Caco-2 (cell line): ENCODE measurements at regions not wholly inside any gene's neighbourhood (a gene's known extent, or its start where the extent isn't known, plus 50 kb on each side); places are given as distances from the start of the nearest gene placed in this dataset.

Experiments used
- BruUV-seq: library from RNA; stranded (reverse); fragments of 400-500 nt; replicated peaks from 2 replicates; lab custom pipeline; 2021; lab: Mats Ljungman, UMichigan
- CTCF ChIA-PET: fragments of 300-600 bp; sonication (Branson Sonifier 250); formaldehyde crosslinking; loops from one replicate; lab custom pipeline; 2022; ENCODE audit warnings: antibody characterized with exemption; lab: Charles Lee
- POLR2A ChIA-PET: fragments of 300-600 bp; sonication (Branson Sonifier 250); formaldehyde crosslinking; loops from one replicate; lab custom pipeline; 2022; ENCODE audit warnings: antibody characterized with exemption; lab: Charles Lee
- DNase-seq, 2 experiments: peaks; one replicate each; pipeline versions ENCODE4 v3.0.0 to v3.0.0-alpha.2; 2020 to 2022
- H3K27me3 ChIP-seq: replicated peaks from 2 replicates; pipeline ENCODE4 v1.6.0; 2011; ENCODE audit warnings: low read length; ENCODE audit not compliant: control insufficient read depth, insufficient read depth
- H3K36me3 ChIP-seq: 2 replicates; pipeline ENCODE4 v1.5.1; 2011; ENCODE audit warnings: low read length; ENCODE audit not compliant: control insufficient read depth, insufficient read depth
- H3K4me1 ChIP-seq: fragments of 250-450 bp; sonication (Bioruptor Pico); 2 replicates; pipeline ENCODE4 v1.5.1; 2020; ENCODE audit warnings: mild to moderate bottlenecking
- H3K4me3 ChIP-seq: 2 replicates; pipeline ENCODE4 v1.5.1; 2011; ENCODE audit warnings: low read depth, mild to moderate bottlenecking, control low read depth, low read length
- H3K9me3 ChIP-seq: fragments of 250-450 bp; sonication (Bioruptor Pico); 2 replicates; pipeline ENCODE4 v1.5.1; 2020; ENCODE audit warnings: mild to moderate bottlenecking, moderate library complexity
- H3K27ac Mint-ChIP-seq: one replicate; pipeline ENCODE4 v1.8.0; 2022; ENCODE audit warnings: mixed read lengths; ENCODE audit not compliant: unreplicated experiment
- H3K27me3 Mint-ChIP-seq: one replicate; pipeline ENCODE4 v1.8.0; 2022; ENCODE audit warnings: mixed read lengths; ENCODE audit not compliant: insufficient read depth, unreplicated experiment
- H3K36me3 Mint-ChIP-seq: one replicate; pipeline ENCODE4 v1.8.0; 2022; ENCODE audit warnings: mild to moderate bottlenecking, mixed read lengths; ENCODE audit not compliant: insufficient read depth, unreplicated experiment
- H3K4me1 Mint-ChIP-seq: one replicate; pipeline ENCODE4 v1.8.0; 2022; ENCODE audit warnings: low read depth, mixed read lengths; ENCODE audit not compliant: unreplicated experiment
- H3K4me3 Mint-ChIP-seq: one replicate; pipeline ENCODE4 v1.8.0; 2022; ENCODE audit warnings: mild to moderate bottlenecking, moderate library complexity, mixed read lengths; ENCODE audit not compliant: unreplicated experiment
- H3K9me3 Mint-ChIP-seq: one replicate; pipeline ENCODE4 v1.8.0; 2022; ENCODE audit warnings: mixed read lengths; ENCODE audit not compliant: unreplicated experiment
- intact Hi-C: fragments of 100-400 bp; cut with micrococcal nuclease; formaldehyde crosslinking; loops from one replicate; pipeline ENCODE4 v1.10.0; 2022; ENCODE audit not compliant: unreplicated experiment
- TF ChIP-seq, protein P1 (sequence below), 2 experiments: fragments of 200-600 bp in 1 of 2; IDR thresholded peaks; 1 replicate in 1 of 2; 2 replicates in 1 of 2; pipeline versions ENCODE4 v1.5.1 to v1.8.0; 2011 to 2022; ENCODE audit warnings: antibody characterized with exemption in 1 of 2, control low read depth in 1 of 2, inconsistent platforms in 1 of 2, low read depth in 1 of 2, low read length in 1 of 2, mild to moderate bottlenecking in 1 of 2, moderate library complexity in 1 of 2; ENCODE audit not compliant: insufficient read depth in 1 of 2, severe bottlenecking in 1 of 2, unreplicated experiment in 1 of 2

DNA sequence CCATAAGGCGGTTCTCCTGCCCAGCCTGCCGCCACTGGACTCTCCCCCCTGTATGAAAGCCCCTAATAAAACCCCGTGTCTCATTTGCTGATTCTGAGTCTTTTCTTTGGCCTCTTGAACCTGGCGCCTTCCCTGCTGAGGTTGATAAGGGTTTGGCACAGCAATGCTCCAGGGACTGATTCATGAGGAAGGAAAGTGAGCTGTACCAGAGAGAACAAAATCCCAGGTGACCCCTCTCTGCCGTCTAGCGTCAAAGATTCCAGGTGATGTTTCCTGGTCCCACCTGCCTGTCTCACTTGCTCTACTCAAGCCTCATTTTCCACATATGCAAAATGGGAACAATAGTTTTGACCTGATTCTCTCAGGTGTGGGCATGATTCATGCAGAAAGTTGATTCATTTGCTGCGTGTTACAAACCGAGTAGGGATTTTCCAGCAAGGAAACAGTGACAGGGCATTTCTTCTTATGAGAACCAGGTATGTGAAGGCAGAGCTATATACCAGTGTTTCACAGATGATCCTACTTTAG lies 730.6 kb upstream of the IGFBP3 start:
- intact Hi-C loops, result no loop called here
- Histone ChIP-seq H3K4me1 (no peaks in the 10 kb centered on the region), H3K4me3 (no peak overlapping the region), H3K36me3 (no peaks in the 10 kb centered on the region), H3K9me3 (0 out of 2 replicates have a peak, but pooled peaks cover 3% of the 10 kb centered on the region), H3K27me3 (no peaks in the 10 kb centered on the region)
- no TSS peak for BruUV-seq
- ChIA-PET POLR2A (no interaction called here), CTCF (no interaction called here)
- H3K4me1 Mint-ChIP-seq, result no peaks in the 10 kb centered on the region
- TF ChIP-seq, protein P1, sequence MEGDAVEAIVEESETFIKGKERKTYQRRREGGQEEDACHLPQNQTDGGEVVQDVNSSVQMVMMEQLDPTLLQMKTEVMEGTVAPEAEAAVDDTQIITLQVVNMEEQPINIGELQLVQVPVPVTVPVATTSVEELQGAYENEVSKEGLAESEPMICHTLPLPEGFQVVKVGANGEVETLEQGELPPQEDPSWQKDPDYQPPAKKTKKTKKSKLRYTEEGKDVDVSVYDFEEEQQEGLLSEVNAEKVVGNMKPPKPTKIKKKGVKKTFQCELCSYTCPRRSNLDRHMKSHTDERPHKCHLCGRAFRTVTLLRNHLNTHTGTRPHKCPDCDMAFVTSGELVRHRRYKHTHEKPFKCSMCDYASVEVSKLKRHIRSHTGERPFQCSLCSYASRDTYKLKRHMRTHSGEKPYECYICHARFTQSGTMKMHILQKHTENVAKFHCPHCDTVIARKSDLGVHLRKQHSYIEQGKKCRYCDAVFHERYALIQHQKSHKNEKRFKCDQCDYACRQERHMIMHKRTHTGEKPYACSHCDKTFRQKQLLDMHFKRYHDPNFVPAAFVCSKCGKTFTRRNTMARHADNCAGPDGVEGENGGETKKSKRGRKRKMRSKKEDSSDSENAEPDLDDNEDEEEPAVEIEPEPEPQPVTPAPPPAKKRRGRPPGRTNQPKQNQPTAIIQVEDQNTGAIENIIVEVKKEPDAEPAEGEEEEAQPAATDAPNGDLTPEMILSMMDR (IDR thresholded peaks at IDR 0.05; ENCODE audit: insufficient read depth in 1 of 2, low read depth in 1 of 2, low read length in 1 of 2, severe bottlenecking in 1 of 2, unreplicated experiment in 1 of 2), result no peak
- H3K9me3 Mint-ChIP-seq, result no peaks in the 10 kb centered on the region
- H3K36me3 Mint-ChIP-seq, result no peaks in the 10 kb centered on the region
- peak overlapping the region; percentile 27 for H3K27ac Mint-ChIP-seq
- no peak overlapping the region for H3K4me3 Mint-ChIP-seq
- DNase-seq, result no peak
- no peaks in the 10 kb centered on the region for H3K27me3 Mint-ChIP-seq

DNA sequence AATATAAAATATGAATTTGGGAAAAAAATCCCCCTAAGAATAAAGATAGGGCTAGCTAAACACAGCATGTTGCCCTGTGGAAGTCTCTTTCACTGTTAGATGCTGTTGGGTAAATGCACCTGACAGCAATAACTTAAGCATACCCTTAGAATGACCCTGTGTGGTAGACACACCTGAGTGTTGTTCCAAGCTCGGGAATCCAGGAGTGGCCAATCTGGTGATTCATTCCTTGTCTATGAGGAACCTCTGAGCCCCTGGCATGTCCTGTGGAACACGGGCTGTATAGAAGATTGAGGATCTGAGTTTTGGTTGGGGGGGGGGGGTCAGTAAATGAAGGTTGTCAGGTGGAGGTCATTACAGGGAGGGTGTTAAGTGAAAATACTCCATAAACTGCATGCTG lies 730.0 kb upstream of the IGFBP3 start:
- Histone ChIP-seq H3K36me3 (no peaks in the 10 kb centered on the region), H3K4me1 (no peaks in the 10 kb centered on the region), H3K4me3 (no peak overlapping the region), H3K9me3 (0 out of 2 replicates have a peak, but pooled peaks cover 3% of the 10 kb centered on the region), H3K27me3 (no peaks in the 10 kb centered on the region)
- Mint-ChIP-seq H3K27me3 (no peaks in the 10 kb centered on the region), H3K36me3 (no peaks in the 10 kb centered on the region), H3K27ac (peak overlapping the region; percentile 27), H3K4me1 (no peaks in the 10 kb centered on the region), H3K9me3 (no peaks in the 10 kb centered on the region), H3K4me3 (no peak overlapping the region)
- intact Hi-C loops, result no loop called here
- TF ChIP-seq, protein P1 (IDR thresholded peaks at IDR 0.05; ENCODE audit: insufficient read depth in 1 of 2, low read depth in 1 of 2, low read length in 1 of 2, severe bottlenecking in 1 of 2, unreplicated experiment in 1 of 2), result no peak
- POLR2A ChIA-PET, result no interaction called here
- DNase-seq, result peak; percentile 16 to 50
- CTCF ChIA-PET, result no interaction called here
- no TSS peak for BruUV-seq

DNA sequence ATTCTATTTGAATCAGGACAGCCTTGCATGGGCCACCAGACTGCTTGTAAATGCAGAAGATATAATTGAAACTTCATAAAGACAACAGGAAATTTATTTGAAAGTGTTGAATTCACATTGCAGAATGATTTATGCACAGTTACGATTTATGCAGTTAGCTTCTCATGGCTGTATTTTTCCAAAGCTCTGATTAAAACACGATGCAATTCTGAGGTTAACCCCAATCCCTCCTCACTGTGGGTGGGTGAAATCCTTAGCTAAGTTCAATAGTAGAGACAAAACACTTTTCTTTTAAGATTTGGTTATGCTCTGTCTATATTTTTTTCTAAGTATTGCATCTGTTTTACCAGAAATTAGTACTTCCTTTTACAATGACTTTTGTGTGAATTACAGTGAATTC lies 728.8 kb upstream of the IGFBP3 start:
- DNase-seq, result no peak
- ChIA-PET POLR2A (no interaction called here), CTCF (no interaction called here)
- Mint-ChIP-seq H3K36me3 (no peaks in the 10 kb centered on the region), H3K27me3 (no peaks in the 10 kb centered on the region), H3K4me1 (no peaks in the 10 kb centered on the region), H3K4me3 (no peak overlapping the region), H3K27ac (no peak overlapping the region), H3K9me3 (no peaks in the 10 kb centered on the region)
- TF ChIP-seq, protein P1 (IDR thresholded peaks at IDR 0.05; ENCODE audit: insufficient read depth in 1 of 2, low read depth in 1 of 2, low read length in 1 of 2, severe bottlenecking in 1 of 2, unreplicated experiment in 1 of 2), result no peak
- H3K4me1 ChIP-seq, result no peaks in the 10 kb centered on the region
- no peak overlapping the region for H3K4me3 ChIP-seq
- intact Hi-C loops, result no loop called here
- 0 out of 2 replicates have a peak, but pooled peaks cover 3% of the 10 kb centered on the region for H3K9me3 ChIP-seq
- no TSS peak for BruUV-seq
- no peaks in the 10 kb centered on the region for H3K36me3 ChIP-seq
- no peaks in the 10 kb centered on the region for H3K27me3 ChIP-seq
